Stimulated activated CD8-positive, alpha-beta memory T cell treated with anti-CD3 and anti-CD28 coated beads, Interleukin-15, amount 100 ng/mL, for 48 hours (primary cell): ENCODE measurements at regions not wholly inside any gene's neighbourhood (a gene's known extent, or its start where the extent isn't known, plus 50 kb on each side); places are given as distances from the start of the nearest gene placed in this dataset.

Experiments
- DNase-seq, 2 donors: peaks; one replicate each; pipeline ENCODE4 v3.0.0-alpha.2; 2020; ENCODE audit warnings: low read depth in 2 of 2

- no peak for DNase-seq
Observed at GRCh38 chr2:147792966-147793617, 51.7 kb upstream of the ACVR2A start.

GRCh38 chr2:147790580-147790979, 54.2 kb upstream of the ACVR2A start:
- DNase-seq: no peak

- no peak for DNase-seq
Observed at GRCh38 chr2:147789720-147790119, 55.1 kb upstream of the ACVR2A start.

GRCh38 chr2:147789287-147789686, 55.5 kb upstream of the ACVR2A start:
- DNase-seq: no peak

GRCh38 chr2:147782141-147782930, 62.5 kb upstream of the ACVR2A start:
- DNase-seq: no peak

- no peak for DNase-seq
Observed at GRCh38 chr2:147779440-147779839, 65.4 kb upstream of the ACVR2A start.

- DNase-seq: no peak
Observed at GRCh38 chr2:147777394-147777793, 67.4 kb upstream of the ACVR2A start.

GRCh38 chr2:147774805-147775204, 70.0 kb upstream of the ACVR2A start:
- no peak for DNase-seq

GRCh38 chr2:147773479-147773878, 71.3 kb upstream of the ACVR2A start:
- DNase-seq: no peak

- no peak for DNase-seq
Observed at GRCh38 chr2:147772781-147773180, 72.0 kb upstream of the ACVR2A start.

- DNase-seq: no peak
Observed at GRCh38 chr2:147763861-147764260, 81.0 kb upstream of the ACVR2A start.

GRCh38 chr2:147760984-147761383, 83.8 kb upstream of the ACVR2A start:
- DNase-seq: no peak

GRCh38 chr2:147759536-147759935, 85.3 kb upstream of the ACVR2A start:
- DNase-seq: no peak

- no peak for DNase-seq
Observed at GRCh38 chr2:147758821-147759220, 86.0 kb upstream of the ACVR2A start.

GRCh38 chr2:147756069-147756468, 88.8 kb upstream of the ACVR2A start:
- DNase-seq: no peak

GRCh38 chr2:147740211-147740927, 104.5 kb upstream of the ACVR2A start:
- no peak for DNase-seq

GRCh38 chr2:147739508-147739907, 105.3 kb upstream of the ACVR2A start:
- DNase-seq: no peak

- no peak for DNase-seq
Observed at GRCh38 chr2:147718831-147719230, 126.0 kb upstream of the ACVR2A start.

- DNase-seq: no peak
Observed at GRCh38 chr2:147716906-147717305, 127.9 kb upstream of the ACVR2A start.

- DNase-seq: no peak
Observed at GRCh38 chr2:147715807-147716206, 129.0 kb upstream of the ACVR2A start.

- no peak for DNase-seq
Observed at GRCh38 chr2:147714582-147714981, 130.2 kb upstream of the ACVR2A start.

GRCh38 chr2:147713349-147713748, 131.5 kb upstream of the ACVR2A start:
- DNase-seq: no peak

GRCh38 chr2:147712051-147712450, 132.8 kb upstream of the ACVR2A start:
- no peak for DNase-seq
